ENCODE measurements at regions not wholly inside any gene's neighbourhood (a gene's known extent, or its start where the extent isn't known, plus 50 kb on each side); places are given as distances from the start of the nearest gene placed in this dataset.

- no peak for TF ChIP-seq ZNF18 (CRISPR knock-in tag; IDR thresholded peaks at IDR 0.05; ENCODE audit: insufficient replicate concordance)
- no peak for TF ChIP-seq CREB1 (IDR thresholded peaks at IDR 0.05)
- no peak for TF ChIP-seq CREB1 (CRISPR knock-in tag; IDR thresholded peaks at IDR 0.05)
- TF ChIP-seq CERS6 (CRISPR knock-in tag; IDR thresholded peaks at IDR 0.05), result no peak
- 0 out of 2 replicates have a peak, but pooled peaks have one; percentile 17 for TF ChIP-seq RERE (CRISPR knock-in tag; IDR thresholded peaks at IDR 0.05; ENCODE audit: low read depth)
- TF ChIP-seq HMGXB3 (CRISPR knock-in tag; IDR thresholded peaks at IDR 0.05; ENCODE audit: borderline replicate concordance), result no peak
- no peak for TF ChIP-seq TEF (CRISPR knock-in tag; IDR thresholded peaks at IDR 0.05)
- TF ChIP-seq DNMT3B (CRISPR knock-in tag; conservative IDR thresholded peaks at IDR 0.05), result no peak
- TF ChIP-seq FUBP1 (CRISPR knock-in tag; IDR thresholded peaks at IDR 0.05; ENCODE audit: borderline replicate concordance), result no peak
- TF ChIP-seq SP1 (IDR thresholded peaks at IDR 0.05), result no peak
- no peak for TF ChIP-seq SP1 (CRISPR knock-in tag; IDR thresholded peaks at IDR 0.05)
- TF ChIP-seq SPEN (CRISPR knock-in tag; IDR thresholded peaks at IDR 0.05; ENCODE audit: low read depth), result no peak
- TF ChIP-seq SIX1 (CRISPR knock-in tag; IDR thresholded peaks at IDR 0.05; ENCODE audit: borderline replicate concordance), result no peak
- TF ChIP-seq HIVEP1 (CRISPR knock-in tag; IDR thresholded peaks at IDR 0.05), result no peak
- TF ChIP-seq RARA (CRISPR knock-in tag; IDR thresholded peaks at IDR 0.05), result peak; percentile 61
Measured at GRCh38 chr16:11431915-11432465, 86.7 kb downstream of the RMI2 start (continued).

Data from HepG2 (cell line).